ENCODE measurements at regions not wholly inside any gene's neighbourhood (a gene's known extent, or its start where the extent isn't known, plus 50 kb on each side); places are given as distances from the start of the nearest gene placed in this dataset.

GRCh38 chr5:74363603-74364205, 276.8 kb downstream of the ENC1 start:
- RAD21 ChIA-PET (ENCODE audit: low non-redundant PET in 1 of 2, low total read pairs in 2 of 2, uncharacterized antibody in 2 of 2, unreplicated experiment in 2 of 2): no interaction called here
- BruUV-seq (replicated peaks): no TSS peak

GRCh38 chr5:74361406-74362358, 278.8 kb downstream of the ENC1 start:
- TF ChIP-seq RAD21 (IDR thresholded peaks at IDR 0.05; ENCODE audit: low read depth) (no peak), ZNF274 (IDR thresholded peaks at IDR 0.05; ENCODE audit: low read depth, low read length) (no peak), POLR2A (IDR thresholded peaks at IDR 0.05; ENCODE audit: borderline replicate concordance, extremely low read depth, insufficient read depth, insufficient read length) (no peak), SRF (IDR thresholded peaks at IDR 0.05; ENCODE audit: low read depth) (no peak), ZFX (IDR thresholded peaks at IDR 0.05) (no peak)
- Histone ChIP-seq H3K9me2 (ENCODE audit: insufficient read depth) (no peaks in the 10 kb centered on the region), H2AFZ (ENCODE audit: low read depth, low read length, poor library complexity, severe bottlenecking) (no peak overlapping the region), H3K9ac (ENCODE audit: low read length) (no peak overlapping the region), H3K4me3 (replicated peaks in 1 of 2; ENCODE audit: low read depth in 1 of 2, low read length in 2 of 2) (no peak overlapping the region), H3K4me2 (ENCODE audit: low read length) (no peak overlapping the region), H4K20me1 (ENCODE audit: insufficient read depth) (no peaks in the 10 kb centered on the region), H3K4me1 (ENCODE audit: control insufficient read depth in 1 of 2, insufficient read depth in 2 of 2, low read length in 2 of 2) (no peaks in the 10 kb centered on the region), H3K79me2 (ENCODE audit: insufficient read depth, low read length) (no peaks in the 10 kb centered on the region), H3K27ac (ENCODE audit: low read depth, low read length) (no peak overlapping the region), H3K9me3 (ENCODE audit: control insufficient read depth in 1 of 2, insufficient read depth in 1 of 2, low read depth in 1 of 2, low read length in 2 of 2) (no peaks in the 10 kb centered on the region), H3K36me3 (ENCODE audit: control insufficient read depth in 1 of 2, insufficient read depth in 2 of 2, low read length in 2 of 2) (no peaks in the 10 kb centered on the region), H3K27me3 (ENCODE audit: insufficient read depth, low read length) (no peaks in the 10 kb centered on the region)
- ChIA-PET POLR2A (no interaction called here), RAD21 (ENCODE audit: low non-redundant PET in 1 of 2, low total read pairs in 2 of 2, uncharacterized antibody in 2 of 2, unreplicated experiment in 2 of 2) (no interaction called here), CTCF (no interaction called here)
- intact Hi-C loops (cut with micrococcal nuclease): no loop called here
- DNase-seq (ENCODE audit: low read depth, low spot score) (no peak), ATAC-seq (no peak)
- no TSS peak for BruUV-seq (replicated peaks)

More at GRCh38 chr5:74363603-74364205, 276.8 kb downstream of the ENC1 start:
- Histone ChIP-seq H3K36me3 (ENCODE audit: control insufficient read depth in 1 of 2, insufficient read depth in 2 of 2, low read length in 2 of 2) (no peaks in the 10 kb centered on the region), H3K4me3 (replicated peaks in 1 of 2; ENCODE audit: low read depth in 1 of 2, low read length in 2 of 2) (no peak overlapping the region), H2AFZ (ENCODE audit: low read depth, low read length, poor library complexity, severe bottlenecking) (no peak overlapping the region), H4K20me1 (ENCODE audit: insufficient read depth) (no peaks in the 10 kb centered on the region), H3K27ac (ENCODE audit: low read depth, low read length) (no peak overlapping the region), H3K4me1 (ENCODE audit: control insufficient read depth in 1 of 2, insufficient read depth in 2 of 2, low read length in 2 of 2) (no peaks in the 10 kb centered on the region), H3K9me2 (ENCODE audit: insufficient read depth) (no peaks in the 10 kb centered on the region), H3K9ac (ENCODE audit: low read length) (no peak overlapping the region), H3K4me2 (ENCODE audit: low read length) (no peak overlapping the region), H3K9me3 (ENCODE audit: control insufficient read depth in 1 of 2, insufficient read depth in 1 of 2, low read depth in 1 of 2, low read length in 2 of 2) (no peaks in the 10 kb centered on the region), H3K27me3 (ENCODE audit: insufficient read depth, low read length) (no peaks in the 10 kb centered on the region), H3K79me2 (ENCODE audit: insufficient read depth, low read length) (no peaks in the 10 kb centered on the region)
- intact Hi-C loops (cut with micrococcal nuclease): no loop called here
- no peak for TF ChIP-seq POLR2AphosphoS5 (IDR thresholded peaks at IDR 0.05; ENCODE audit: low read depth, low read length)
- TF ChIP-seq FOSL1 (IDR thresholded peaks at IDR 0.05; ENCODE audit: low read depth): no peak
- CTCF ChIA-PET: no interaction called here
- POLR2A ChIA-PET: no interaction called here
- ATAC-seq: no peak
- no peak for DNase-seq (ENCODE audit: low read depth, low spot score)
